OCI-LY1 (cell line): ENCODE measurements at regions not wholly inside any gene's neighbourhood (a gene's known extent, or its start where the extent isn't known, plus 50 kb on each side); places are given as distances from the start of the nearest gene placed in this dataset.

ENCODE experiments used
- H2AFZ ChIP-seq: fragments of 200-600 bp; sonication (generic), shearing (Covaris generic); 2 replicates; pipeline ENCODE4 v1.6.0; 2014; ENCODE audit warnings: antibody characterized with exemption, mild to moderate bottlenecking, low read length
- H3F3A ChIP-seq: fragments of 200-600 bp; sonication (generic), shearing (Covaris generic); 2 replicates; pipeline ENCODE4 v1.6.0; 2014; ENCODE audit warnings: mild to moderate bottlenecking, antibody characterized with exemption, low read length, moderate library complexity; ENCODE audit not compliant: insufficient read depth
- H3K27ac ChIP-seq: fragments of 200-600 bp; sonication (generic); 2 replicates; pipeline ENCODE4 v1.5.1; 2014; ENCODE audit warnings: low read length, mixed run types, mild to moderate bottlenecking, low read depth; ENCODE audit not compliant: poor library complexity, severe bottlenecking
- H3K27me3 ChIP-seq: fragments of 200-600 bp; sonication (generic); 2 replicates; pipeline ENCODE4 v1.6.0; 2014; ENCODE audit warnings: antibody characterized with exemption, mild to moderate bottlenecking, low read length, moderate library complexity; ENCODE audit not compliant: insufficient read depth
- H3K36me3 ChIP-seq: fragments of 200-600 bp; sonication (generic); 2 replicates; pipeline ENCODE4 v1.6.1; 2014; ENCODE audit warnings: mild to moderate bottlenecking, antibody characterized with exemption, low read length, moderate library complexity, mixed read lengths; ENCODE audit not compliant: insufficient read depth
- H3K4me1 ChIP-seq: fragments of 200-600 bp; sonication (generic); 2 replicates; pipeline ENCODE4 v1.5.1; 2014; ENCODE audit warnings: mild to moderate bottlenecking, low read length, moderate library complexity; ENCODE audit not compliant: insufficient read depth, severe bottlenecking
- H3K4me2 ChIP-seq: fragments of 200-600 bp; sonication (generic), shearing (Covaris generic); 2 replicates; pipeline ENCODE4 v1.6.1; 2014; ENCODE audit warnings: low read length
- H3K4me3 ChIP-seq: fragments of 200-600 bp; sonication (generic); 2 replicates; pipeline ENCODE4 v1.5.1; 2014; ENCODE audit warnings: low read length, low read depth, mild to moderate bottlenecking, mixed read lengths; ENCODE audit not compliant: poor library complexity, severe bottlenecking
- H3K79me2 ChIP-seq: fragments of 200-600 bp; shearing (Covaris generic); 2 replicates; pipeline ENCODE4 v1.6.1; 2016; ENCODE audit warnings: mixed run types, low read length, mixed read lengths; ENCODE audit not compliant: insufficient read depth
- H3K9ac ChIP-seq: fragments of 200-600 bp; sonication (generic), shearing (Covaris generic); 2 replicates; pipeline ENCODE4 v1.6.1; 2014; ENCODE audit warnings: mild to moderate bottlenecking, low read length, mixed read lengths
- H3K9me2 ChIP-seq: fragments of 200-600 bp; sonication (generic), shearing (Covaris generic); 2 replicates; pipeline ENCODE4 v1.6.1; 2014; ENCODE audit warnings: low read depth, mild to moderate bottlenecking, low read length, mixed read lengths
- H3K9me3 ChIP-seq: fragments of 200-600 bp; shearing (Covaris generic); 2 replicates; pipeline ENCODE4 v1.6.1; 2014; ENCODE audit warnings: low read length, mixed read lengths
- H4K20me1 ChIP-seq: fragments of 200-600 bp; sonication (generic), shearing (Covaris generic); 2 replicates; pipeline ENCODE4 v1.6.0; 2016; ENCODE audit warnings: mild to moderate bottlenecking, low read length; ENCODE audit not compliant: insufficient read depth
- EZH2 ChIP-seq: fragments of 200-600 bp; sonication (generic), shearing (Covaris generic); IDR thresholded peaks from 2 replicates; pipeline ENCODE4 v1.8.0; 2017; ENCODE audit warnings: borderline replicate concordance, mixed run types, mild to moderate bottlenecking, antibody characterized with exemption, low read length, moderate library complexity, mixed read lengths
- TF ChIP-seq, protein P1 (sequence below): fragments of 200-600 bp; sonication (generic), shearing (Covaris generic); IDR thresholded peaks from 2 replicates; pipeline ENCODE4 v1.5.1; 2017; ENCODE audit warnings: mild to moderate bottlenecking, antibody characterized with exemption, low read length, moderate library complexity, mixed read lengths

DNA sequence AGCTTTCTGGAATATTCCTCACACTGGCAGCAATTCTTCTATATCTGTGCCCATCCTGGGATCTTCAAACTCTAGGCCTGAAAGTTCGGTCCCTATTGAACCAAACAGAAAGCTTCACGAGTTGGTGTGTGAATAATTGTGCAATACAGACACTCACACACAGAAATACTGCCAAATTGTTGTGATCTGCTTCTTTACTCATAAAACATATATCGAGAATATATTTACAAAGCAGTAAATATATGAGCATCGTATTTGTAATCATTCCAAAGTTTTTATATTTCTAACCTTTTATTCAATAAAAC, 56.6 kb upstream of the BEX4 start:
- H3K4me3 ChIP-seq, result no peak overlapping the region
- no peak overlapping the region for H3K9ac ChIP-seq
- no peaks in the 10 kb centered on the region for H3K79me2 ChIP-seq
- no peak overlapping the region for H3K4me2 ChIP-seq
- no peaks in the 10 kb centered on the region for H3K27me3 ChIP-seq
- H2AFZ ChIP-seq, result no peak overlapping the region
- no peaks in the 10 kb centered on the region for H4K20me1 ChIP-seq
- H3K36me3 ChIP-seq, result no peaks in the 10 kb centered on the region
- H3K27ac ChIP-seq, result no peak overlapping the region
- no peaks in the 10 kb centered on the region for H3K4me1 ChIP-seq
- H3F3A ChIP-seq, result no peaks in the 10 kb centered on the region
- no peaks in the 10 kb centered on the region for H3K9me3 ChIP-seq
- TF ChIP-seq, protein P1, sequence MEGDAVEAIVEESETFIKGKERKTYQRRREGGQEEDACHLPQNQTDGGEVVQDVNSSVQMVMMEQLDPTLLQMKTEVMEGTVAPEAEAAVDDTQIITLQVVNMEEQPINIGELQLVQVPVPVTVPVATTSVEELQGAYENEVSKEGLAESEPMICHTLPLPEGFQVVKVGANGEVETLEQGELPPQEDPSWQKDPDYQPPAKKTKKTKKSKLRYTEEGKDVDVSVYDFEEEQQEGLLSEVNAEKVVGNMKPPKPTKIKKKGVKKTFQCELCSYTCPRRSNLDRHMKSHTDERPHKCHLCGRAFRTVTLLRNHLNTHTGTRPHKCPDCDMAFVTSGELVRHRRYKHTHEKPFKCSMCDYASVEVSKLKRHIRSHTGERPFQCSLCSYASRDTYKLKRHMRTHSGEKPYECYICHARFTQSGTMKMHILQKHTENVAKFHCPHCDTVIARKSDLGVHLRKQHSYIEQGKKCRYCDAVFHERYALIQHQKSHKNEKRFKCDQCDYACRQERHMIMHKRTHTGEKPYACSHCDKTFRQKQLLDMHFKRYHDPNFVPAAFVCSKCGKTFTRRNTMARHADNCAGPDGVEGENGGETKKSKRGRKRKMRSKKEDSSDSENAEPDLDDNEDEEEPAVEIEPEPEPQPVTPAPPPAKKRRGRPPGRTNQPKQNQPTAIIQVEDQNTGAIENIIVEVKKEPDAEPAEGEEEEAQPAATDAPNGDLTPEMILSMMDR, result no peak
- no peak for TF ChIP-seq EZH2
- no peaks in the 10 kb centered on the region for H3K9me2 ChIP-seq

DNA sequence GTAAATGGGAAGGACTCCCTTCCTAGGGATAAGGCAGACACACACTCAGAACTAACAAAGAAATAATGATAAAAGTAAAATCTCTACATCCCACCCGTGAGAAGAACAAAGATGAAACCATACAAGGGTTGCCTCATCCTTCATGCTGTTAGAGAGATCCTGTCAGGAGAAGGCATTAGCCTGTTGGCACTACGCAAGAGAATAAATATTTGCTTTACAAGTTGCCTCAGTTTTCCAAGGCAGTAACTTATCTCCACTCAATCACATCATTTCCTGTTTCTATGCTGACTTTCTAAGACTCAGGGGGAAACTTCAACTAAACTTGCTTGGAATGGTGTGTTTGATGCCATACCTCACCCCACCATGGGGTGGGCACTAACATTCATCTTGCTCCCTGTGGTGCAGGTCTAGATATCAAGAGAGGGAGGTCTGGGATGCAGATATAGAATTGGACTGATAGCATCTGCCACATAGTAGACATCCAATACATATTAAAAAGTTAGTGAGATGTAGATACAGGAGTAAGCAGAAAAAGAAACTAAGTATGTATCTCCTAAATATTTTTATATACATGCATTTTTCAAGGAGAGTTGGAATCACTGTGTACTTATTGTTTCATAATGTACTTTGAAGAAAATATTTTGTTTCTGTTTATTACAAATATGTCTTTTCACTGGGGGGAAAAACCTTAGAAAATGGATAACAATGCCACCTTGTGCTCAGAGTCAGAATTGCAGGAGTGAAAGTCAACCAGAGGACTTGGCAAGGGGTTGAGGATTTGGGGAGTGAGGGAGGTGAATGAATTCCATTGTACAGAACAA, 57.2 kb upstream of the BEX4 start:
- Histone ChIP-seq H3K27ac (no peak overlapping the region), H3K4me3 (no peak overlapping the region), H3K4me2 (no peak overlapping the region), H3K36me3 (no peaks in the 10 kb centered on the region), H3F3A (no peaks in the 10 kb centered on the region), H4K20me1 (no peaks in the 10 kb centered on the region), H3K4me1 (no peaks in the 10 kb centered on the region), H3K9me2 (no peaks in the 10 kb centered on the region), H3K9me3 (no peaks in the 10 kb centered on the region), H3K9ac (no peak overlapping the region), H3K27me3 (no peaks in the 10 kb centered on the region), H3K79me2 (no peaks in the 10 kb centered on the region), H2AFZ (no peak overlapping the region)
- TF ChIP-seq EZH2, result no peak
- TF ChIP-seq, protein P1, result peak; percentile 57

DNA sequence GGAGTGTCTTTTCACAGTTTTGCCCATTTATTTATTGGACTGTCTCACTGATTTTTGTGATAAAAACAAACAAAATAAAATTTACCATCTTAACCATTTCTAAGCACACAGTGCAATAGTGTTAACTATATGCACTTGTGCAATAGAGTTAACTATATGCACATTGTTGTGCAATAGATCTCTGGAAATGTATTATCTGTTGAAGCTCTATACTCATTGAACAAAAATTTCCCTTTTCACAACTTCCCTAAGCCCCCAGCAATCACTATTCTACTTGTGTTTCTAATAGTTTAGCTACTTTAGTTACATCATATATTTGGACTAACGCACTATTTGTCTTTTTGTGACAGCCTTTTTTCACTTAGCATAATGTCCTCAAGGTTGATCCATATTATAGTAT, 59.7 kb upstream of the BEX4 start:
- no peak overlapping the region for H3K27ac ChIP-seq
- no peaks in the 10 kb centered on the region for H3K9me2 ChIP-seq
- no peaks in the 10 kb centered on the region for H3K4me1 ChIP-seq
- no peaks in the 10 kb centered on the region for H3K36me3 ChIP-seq
- H3K4me2 ChIP-seq, result no peak overlapping the region
- no peak for TF ChIP-seq EZH2
- TF ChIP-seq, protein P1, result no peak
- H4K20me1 ChIP-seq, result no peaks in the 10 kb centered on the region
- no peak overlapping the region for H3K9ac ChIP-seq
- H2AFZ ChIP-seq, result no peak overlapping the region
- H3K27me3 ChIP-seq, result no peaks in the 10 kb centered on the region
- H3K9me3 ChIP-seq, result no peaks in the 10 kb centered on the region
- no peaks in the 10 kb centered on the region for H3K79me2 ChIP-seq
- H3F3A ChIP-seq, result no peaks in the 10 kb centered on the region
- no peak overlapping the region for H3K4me3 ChIP-seq
